ENCODE measurements at regions not wholly inside any gene's neighbourhood (a gene's known extent, or its start where the extent isn't known, plus 50 kb on each side); places are given as distances from the start of the nearest gene placed in this dataset.

GRCh38 chr5:135249658-135250057 is 149.4 kb downstream of the MACROH2A1 start:
- no peak overlapping the region for H3K4me3 ChIP-seq (ENCODE audit: control insufficient read depth, low read depth, low read length)
- DNase-seq (ENCODE audit: low read depth), result no peak
- no peak for TF ChIP-seq CTCF (IDR thresholded peaks at IDR 0.05; ENCODE audit: control insufficient read depth, insufficient read depth, low read depth, low read length, missing control alignments)

- no peak overlapping the region for H3K4me3 ChIP-seq (ENCODE audit: control insufficient read depth, low read depth, low read length)
- TF ChIP-seq CTCF (IDR thresholded peaks at IDR 0.05; ENCODE audit: control insufficient read depth, insufficient read depth, low read depth, low read length, missing control alignments), result no peak
- no peak for DNase-seq (ENCODE audit: low read depth)
Measured at GRCh38 chr5:135248801-135249231, 150.2 kb downstream of the MACROH2A1 start.

- TF ChIP-seq CTCF (IDR thresholded peaks at IDR 0.05; ENCODE audit: control insufficient read depth, insufficient read depth, low read depth, low read length, missing control alignments), result no peak
- DNase-seq (ENCODE audit: low read depth), result peak; percentile 80
- H3K4me3 ChIP-seq (ENCODE audit: control insufficient read depth, low read depth, low read length), result no peak overlapping the region
Measured at GRCh38 chr5:135246923-135247795, 151.9 kb downstream of the MACROH2A1 start.

GRCh38 chr5:135246605-135246922 is 152.5 kb downstream of the MACROH2A1 start:
- no peak for DNase-seq (ENCODE audit: low read depth)
- no peak overlapping the region for H3K4me3 ChIP-seq (ENCODE audit: control insufficient read depth, low read depth, low read length)
- no peak for TF ChIP-seq CTCF (IDR thresholded peaks at IDR 0.05; ENCODE audit: control insufficient read depth, insufficient read depth, low read depth, low read length, missing control alignments)

- H3K4me3 ChIP-seq (ENCODE audit: control insufficient read depth, low read depth, low read length), result no peak overlapping the region
- TF ChIP-seq CTCF (IDR thresholded peaks at IDR 0.05; ENCODE audit: control insufficient read depth, insufficient read depth, low read depth, low read length, missing control alignments), result no peak
- no peak for DNase-seq (ENCODE audit: low read depth)
Measured at GRCh38 chr5:135245521-135246499, 153.2 kb downstream of the MACROH2A1 start.

- no peak for TF ChIP-seq CTCF (IDR thresholded peaks at IDR 0.05; ENCODE audit: control insufficient read depth, insufficient read depth, low read depth, low read length, missing control alignments)
- H3K4me3 ChIP-seq (ENCODE audit: control insufficient read depth, low read depth, low read length), result no peak overlapping the region
- no peak for DNase-seq (ENCODE audit: low read depth)
Measured at GRCh38 chr5:135244620-135245021, 154.4 kb downstream of the MACROH2A1 start.
